ENCODE measurements at regions not wholly inside any gene's neighbourhood (a gene's known extent, or its start where the extent isn't known, plus 50 kb on each side); places are given as distances from the start of the nearest gene placed in this dataset.

DNA sequence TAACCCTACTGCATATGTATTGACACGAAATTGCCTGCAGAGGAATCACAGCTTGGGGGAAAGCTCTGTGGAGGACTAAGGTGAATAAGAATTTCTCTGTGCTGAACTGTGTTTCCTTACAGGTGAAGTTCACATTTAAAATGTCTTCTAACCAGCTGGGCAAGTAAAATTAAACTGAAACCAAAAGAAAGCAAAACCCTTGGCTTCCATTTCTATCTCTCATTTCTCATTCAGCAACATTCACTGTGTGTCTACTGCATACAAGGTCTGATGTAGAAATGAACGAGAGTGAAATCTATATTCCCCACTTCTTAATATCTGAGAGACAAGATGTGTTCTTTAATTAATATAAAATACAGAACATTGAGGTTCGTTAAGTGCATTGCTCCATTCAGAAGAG, 397.3 kb downstream of the SOX11 start:
- Mint-ChIP-seq H3K9me3 (ENCODE audit: unreplicated experiment) (no peaks in the 10 kb centered on the region), H3K36me3 (ENCODE audit: insufficient read depth, unreplicated experiment) (no peaks in the 10 kb centered on the region), H3K4me3 (ENCODE audit: unreplicated experiment) (no peak overlapping the region), H3K27me3 (ENCODE audit: insufficient read depth, unreplicated experiment) (no peaks in the 10 kb centered on the region), H3K4me1 (ENCODE audit: insufficient read depth, unreplicated experiment) (no peaks in the 10 kb centered on the region), H3K27ac (ENCODE audit: low read depth, unreplicated experiment) (no peak overlapping the region)
- no TSS peak for BruUV-seq (replicated peaks)
- TF ChIP-seq, protein P1, sequence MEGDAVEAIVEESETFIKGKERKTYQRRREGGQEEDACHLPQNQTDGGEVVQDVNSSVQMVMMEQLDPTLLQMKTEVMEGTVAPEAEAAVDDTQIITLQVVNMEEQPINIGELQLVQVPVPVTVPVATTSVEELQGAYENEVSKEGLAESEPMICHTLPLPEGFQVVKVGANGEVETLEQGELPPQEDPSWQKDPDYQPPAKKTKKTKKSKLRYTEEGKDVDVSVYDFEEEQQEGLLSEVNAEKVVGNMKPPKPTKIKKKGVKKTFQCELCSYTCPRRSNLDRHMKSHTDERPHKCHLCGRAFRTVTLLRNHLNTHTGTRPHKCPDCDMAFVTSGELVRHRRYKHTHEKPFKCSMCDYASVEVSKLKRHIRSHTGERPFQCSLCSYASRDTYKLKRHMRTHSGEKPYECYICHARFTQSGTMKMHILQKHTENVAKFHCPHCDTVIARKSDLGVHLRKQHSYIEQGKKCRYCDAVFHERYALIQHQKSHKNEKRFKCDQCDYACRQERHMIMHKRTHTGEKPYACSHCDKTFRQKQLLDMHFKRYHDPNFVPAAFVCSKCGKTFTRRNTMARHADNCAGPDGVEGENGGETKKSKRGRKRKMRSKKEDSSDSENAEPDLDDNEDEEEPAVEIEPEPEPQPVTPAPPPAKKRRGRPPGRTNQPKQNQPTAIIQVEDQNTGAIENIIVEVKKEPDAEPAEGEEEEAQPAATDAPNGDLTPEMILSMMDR (IDR thresholded peaks at IDR 0.05; ENCODE audit: unreplicated experiment), result no peak
- intact Hi-C loops (cut with micrococcal nuclease), result no loop called here
- ChIA-PET CTCF (no interaction called here), POLR2A (interaction anchor here (1.2 kb wide), 1 partner anchor 13 kb away, joined by 3 read pairs; no protein-coding TSS in a partner anchor)
- no peak for DNase-seq (ENCODE audit: unreplicated experiment)

DNA sequence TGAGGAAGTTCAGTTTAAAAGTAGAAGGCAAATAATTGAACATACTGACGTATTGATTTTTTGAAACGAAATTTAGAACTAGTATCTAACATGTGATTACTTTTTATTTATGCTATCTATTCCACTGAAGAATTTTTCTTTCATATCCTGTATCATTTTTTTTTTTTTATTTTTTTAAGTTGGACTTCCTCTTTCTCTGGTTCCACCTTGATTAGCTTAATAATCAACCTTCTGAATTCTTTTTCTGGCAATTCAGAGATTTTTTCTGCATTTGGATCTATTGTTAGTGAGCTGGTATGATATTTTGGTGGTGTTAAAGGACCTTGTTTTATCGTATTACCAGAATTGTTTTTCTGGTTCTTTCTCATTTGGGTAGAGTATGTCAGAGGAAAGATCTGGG, 411.2 kb downstream of the SOX11 start:
- Mint-ChIP-seq H3K4me3 (ENCODE audit: unreplicated experiment) (no peak overlapping the region), H3K27ac (ENCODE audit: low read depth, unreplicated experiment) (no peak overlapping the region), H3K36me3 (ENCODE audit: insufficient read depth, unreplicated experiment) (no peaks in the 10 kb centered on the region), H3K27me3 (ENCODE audit: insufficient read depth, unreplicated experiment) (no peaks in the 10 kb centered on the region), H3K9me3 (ENCODE audit: unreplicated experiment) (peaks cover 8% of the 10 kb centered on the region), H3K4me1 (ENCODE audit: insufficient read depth, unreplicated experiment) (no peaks in the 10 kb centered on the region)
- TF ChIP-seq, protein P1 (IDR thresholded peaks at IDR 0.05; ENCODE audit: unreplicated experiment), result no peak
- DNase-seq (ENCODE audit: unreplicated experiment), result no peak
- POLR2A ChIA-PET, result no interaction called here
- no TSS peak for BruUV-seq (replicated peaks)
- intact Hi-C loops (cut with micrococcal nuclease), result no loop called here
- CTCF ChIA-PET, result interaction anchor here (0.6 kb wide), 1 partner anchor 1000 kb away, joined by 3 read pairs; no protein-coding TSS in a partner anchor

DNA sequence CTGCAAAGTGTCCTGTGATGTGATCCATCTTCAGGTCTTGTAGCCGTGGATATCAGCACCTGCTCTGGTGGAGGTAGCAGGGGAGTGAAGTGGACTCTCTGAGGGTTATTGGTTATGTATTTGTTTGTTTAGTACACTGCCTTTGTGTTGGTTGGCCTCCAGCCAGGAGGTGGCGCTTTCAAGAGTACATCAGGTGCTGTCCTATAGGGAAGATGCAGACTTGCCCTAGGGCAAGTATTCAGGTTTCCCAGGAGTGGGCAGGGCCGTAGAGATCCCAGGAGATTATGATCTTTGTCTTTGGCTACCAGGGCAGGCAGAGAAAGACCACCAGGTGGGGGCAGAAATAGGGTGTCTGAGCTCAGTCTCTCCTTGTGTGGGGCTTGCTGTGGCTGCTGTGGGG, 411.8 kb downstream of the SOX11 start:
- ChIA-PET POLR2A (interaction anchor here (0.7 kb wide), 1 partner anchor 105 kb away, joined by 3 read pairs; no protein-coding TSS in a partner anchor), CTCF (interaction anchor here (0.6 kb wide), 1 partner anchor 1001 kb away, joined by 3 read pairs; no protein-coding TSS in a partner anchor)
- TF ChIP-seq, protein P1 (IDR thresholded peaks at IDR 0.05; ENCODE audit: unreplicated experiment), result no peak
- no TSS peak for BruUV-seq (replicated peaks)
- H3K27me3 Mint-ChIP-seq (ENCODE audit: insufficient read depth, unreplicated experiment), result no peaks in the 10 kb centered on the region
- no peaks in the 10 kb centered on the region for H3K36me3 Mint-ChIP-seq (ENCODE audit: insufficient read depth, unreplicated experiment)
- H3K27ac Mint-ChIP-seq (ENCODE audit: low read depth, unreplicated experiment), result no peak overlapping the region
- peak; percentile 4 for DNase-seq (ENCODE audit: unreplicated experiment)
- no peaks in the 10 kb centered on the region for H3K4me1 Mint-ChIP-seq (ENCODE audit: insufficient read depth, unreplicated experiment)
- peaks cover 8% of the 10 kb centered on the region for H3K9me3 Mint-ChIP-seq (ENCODE audit: unreplicated experiment)
- intact Hi-C loops (cut with micrococcal nuclease), result no loop called here
- H3K4me3 Mint-ChIP-seq (ENCODE audit: unreplicated experiment), result no peak overlapping the region

DNA sequence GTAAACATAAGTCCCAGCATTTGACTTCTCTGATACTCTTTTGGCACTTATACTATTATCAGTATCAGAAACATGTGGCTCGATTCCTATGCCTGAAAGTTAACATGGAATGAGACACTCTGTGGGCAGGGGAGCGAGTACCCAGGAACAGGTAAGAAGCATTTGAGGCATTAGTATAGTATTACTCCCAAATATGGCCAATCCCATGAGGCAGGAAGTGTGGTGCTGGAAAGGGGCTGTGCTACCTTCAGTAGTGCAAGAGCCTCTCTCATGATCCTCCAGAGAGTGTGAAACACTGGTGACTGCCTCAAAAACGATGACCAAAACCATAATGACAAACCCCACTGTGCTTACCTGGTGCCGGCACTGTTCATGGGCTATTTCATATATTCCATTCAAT, 415.1 kb downstream of the SOX11 start:
- Mint-ChIP-seq H3K9me3 (ENCODE audit: unreplicated experiment) (no peaks in the 10 kb centered on the region), H3K4me3 (ENCODE audit: unreplicated experiment) (no peak overlapping the region), H3K27me3 (ENCODE audit: insufficient read depth, unreplicated experiment) (no peaks in the 10 kb centered on the region), H3K4me1 (ENCODE audit: insufficient read depth, unreplicated experiment) (no peaks in the 10 kb centered on the region), H3K36me3 (ENCODE audit: insufficient read depth, unreplicated experiment) (no peaks in the 10 kb centered on the region), H3K27ac (ENCODE audit: low read depth, unreplicated experiment) (no peak overlapping the region)
- no peak for DNase-seq (ENCODE audit: unreplicated experiment)
- TF ChIP-seq, protein P1 (IDR thresholded peaks at IDR 0.05; ENCODE audit: unreplicated experiment), result no peak
- CTCF ChIA-PET, result no interaction called here
- POLR2A ChIA-PET, result no interaction called here
- intact Hi-C loops (cut with micrococcal nuclease), result no loop called here
- BruUV-seq (replicated peaks), result no TSS peak

All from MCF 10A (cell line).